ENCODE measurements at regions not wholly inside any gene's neighbourhood (a gene's known extent, or its start where the extent isn't known, plus 50 kb on each side); places are given as distances from the start of the nearest gene placed in this dataset.

GRCh38 chr2:11050565-11050964 lies 104.7 kb upstream of the SLC66A3 start:
- Histone ChIP-seq H3K23ac (ENCODE audit: low read length) (no peak overlapping the region), H2BK120ac (ENCODE audit: low read depth, low read length) (no peak overlapping the region), H2AK5ac (ENCODE audit: low read length) (no peak overlapping the region), H3K79me2 (ENCODE audit: control insufficient read depth, insufficient read depth, low read length) (no peaks in the 10 kb centered on the region), H3K36me3 (ENCODE audit: control insufficient read depth, insufficient read depth, low read length) (no peaks in the 10 kb centered on the region), H3K4me2 (ENCODE audit: low read length) (no peak overlapping the region), H4K5ac (ENCODE audit: low read length) (no peak overlapping the region), H3K4me3 (ENCODE audit: low read length) (no peak overlapping the region), H3K79me1 (ENCODE audit: low read length) (no peaks in the 10 kb centered on the region), H2BK15ac (replicated peaks; ENCODE audit: low read depth) (no peak overlapping the region), H3K56ac (ENCODE audit: low read length) (no peak overlapping the region), H4K8ac (ENCODE audit: low read depth, low read length) (no peak overlapping the region), H3K27me3 (ENCODE audit: insufficient read depth, low read length, poor library complexity) (no peaks in the 10 kb centered on the region), H3K4ac (ENCODE audit: low read depth, low read length) (no peak overlapping the region), H3K9ac (ENCODE audit: low read length) (no peak overlapping the region), H3K4me1 (ENCODE audit: control insufficient read depth, low read depth, low read length) (no peaks in the 10 kb centered on the region), H3K27ac (ENCODE audit: low read depth, low read length) (no peak overlapping the region), H3K18ac (ENCODE audit: low read length) (no peak overlapping the region), H2BK5ac (ENCODE audit: low read length) (no peak overlapping the region)
- no CpG with 5 or more reads among the region's 5 CpGs for WGBS (ENCODE audit: extremely low coverage, insufficient coverage, low lambda C conversion rate)
- no peak for DNase-seq

GRCh38 chr2:11051280-11051679 lies 104.0 kb upstream of the SLC66A3 start:
- no peak for DNase-seq
- no peak overlapping the region for H2AK5ac ChIP-seq (ENCODE audit: low read length)

GRCh38 chr2:11053546-11053945 lies 101.7 kb upstream of the SLC66A3 start:
- H3K4me3 ChIP-seq (ENCODE audit: low read length), result no peak overlapping the region
- no peak overlapping the region for H3K56ac ChIP-seq (ENCODE audit: low read length)
- H4K8ac ChIP-seq (ENCODE audit: low read depth, low read length), result no peak overlapping the region
- no peak overlapping the region for H3K18ac ChIP-seq (ENCODE audit: low read length)
- no peaks in the 10 kb centered on the region for H3K27me3 ChIP-seq (ENCODE audit: insufficient read depth, low read length, poor library complexity)
- DNase-seq, result no peak
- H3K23ac ChIP-seq (ENCODE audit: low read length), result no peak overlapping the region
- no CpG with 5 or more reads among the region's 12 CpGs for WGBS (ENCODE audit: extremely low coverage, insufficient coverage, low lambda C conversion rate)
- H3K4ac ChIP-seq (ENCODE audit: low read depth, low read length), result no peak overlapping the region
- H3K79me1 ChIP-seq (ENCODE audit: low read length), result no peaks in the 10 kb centered on the region
- no peak overlapping the region for H3K27ac ChIP-seq (ENCODE audit: low read depth, low read length)
- H2BK5ac ChIP-seq (ENCODE audit: low read length), result no peak overlapping the region
- no peak overlapping the region for H2BK120ac ChIP-seq (ENCODE audit: low read depth, low read length)
- H2AK5ac ChIP-seq (ENCODE audit: low read length), result no peak overlapping the region
- no peaks in the 10 kb centered on the region for H3K79me2 ChIP-seq (ENCODE audit: control insufficient read depth, insufficient read depth, low read length)
- H2BK15ac ChIP-seq (replicated peaks; ENCODE audit: low read depth), result no peak overlapping the region
- H3K4me1 ChIP-seq (ENCODE audit: control insufficient read depth, low read depth, low read length), result no peaks in the 10 kb centered on the region
- H3K36me3 ChIP-seq (ENCODE audit: control insufficient read depth, insufficient read depth, low read length), result no peaks in the 10 kb centered on the region
- no peak overlapping the region for H4K5ac ChIP-seq (ENCODE audit: low read length)
- no peak overlapping the region for H3K9ac ChIP-seq (ENCODE audit: low read length)
- H3K4me2 ChIP-seq (ENCODE audit: low read length), result no peak overlapping the region

More at GRCh38 chr2:11051280-11051679, 104.0 kb upstream of the SLC66A3 start:
- H3K36me3 ChIP-seq (ENCODE audit: control insufficient read depth, insufficient read depth, low read length), result no peaks in the 10 kb centered on the region
- H3K4me1 ChIP-seq (ENCODE audit: control insufficient read depth, low read depth, low read length), result no peaks in the 10 kb centered on the region
- H2BK5ac ChIP-seq (ENCODE audit: low read length), result no peak overlapping the region
- no peak overlapping the region for H3K18ac ChIP-seq (ENCODE audit: low read length)
- H3K79me2 ChIP-seq (ENCODE audit: control insufficient read depth, insufficient read depth, low read length), result no peaks in the 10 kb centered on the region
- no peak overlapping the region for H2BK120ac ChIP-seq (ENCODE audit: low read depth, low read length)
- no peak overlapping the region for H3K56ac ChIP-seq (ENCODE audit: low read length)
- no peak overlapping the region for H3K4ac ChIP-seq (ENCODE audit: low read depth, low read length)
- H3K27ac ChIP-seq (ENCODE audit: low read depth, low read length), result no peak overlapping the region
- H3K4me2 ChIP-seq (ENCODE audit: low read length), result no peak overlapping the region
- H4K8ac ChIP-seq (ENCODE audit: low read depth, low read length), result no peak overlapping the region
- no peaks in the 10 kb centered on the region for H3K79me1 ChIP-seq (ENCODE audit: low read length)
- no peak overlapping the region for H2BK15ac ChIP-seq (replicated peaks; ENCODE audit: low read depth)
- no peaks in the 10 kb centered on the region for H3K27me3 ChIP-seq (ENCODE audit: insufficient read depth, low read length, poor library complexity)
- H3K9ac ChIP-seq (ENCODE audit: low read length), result no peak overlapping the region
- H4K5ac ChIP-seq (ENCODE audit: low read length), result no peak overlapping the region
- no CpG with 5 or more reads among the region's 9 CpGs for WGBS (ENCODE audit: extremely low coverage, insufficient coverage, low lambda C conversion rate)
- H3K4me3 ChIP-seq (ENCODE audit: low read length), result no peak overlapping the region
- H3K23ac ChIP-seq (ENCODE audit: low read length), result no peak overlapping the region

- H3K79me1 ChIP-seq (ENCODE audit: low read length), result no peaks in the 10 kb centered on the region
- no peak overlapping the region for H3K4ac ChIP-seq (ENCODE audit: low read depth, low read length)
- H3K36me3 ChIP-seq (ENCODE audit: control insufficient read depth, insufficient read depth, low read length), result no peaks in the 10 kb centered on the region
- H4K5ac ChIP-seq (ENCODE audit: low read length), result no peak overlapping the region
- no peak overlapping the region for H3K4me2 ChIP-seq (ENCODE audit: low read length)
- no peak overlapping the region for H3K27ac ChIP-seq (ENCODE audit: low read depth, low read length)
- H2BK120ac ChIP-seq (ENCODE audit: low read depth, low read length), result no peak overlapping the region
- H3K79me2 ChIP-seq (ENCODE audit: control insufficient read depth, insufficient read depth, low read length), result no peaks in the 10 kb centered on the region
- H3K9ac ChIP-seq (ENCODE audit: low read length), result no peak overlapping the region
- H3K4me1 ChIP-seq (ENCODE audit: control insufficient read depth, low read depth, low read length), result no peaks in the 10 kb centered on the region
- no peak overlapping the region for H4K8ac ChIP-seq (ENCODE audit: low read depth, low read length)
- no peak overlapping the region for H2BK15ac ChIP-seq (replicated peaks; ENCODE audit: low read depth)
- no peak overlapping the region for H2BK5ac ChIP-seq (ENCODE audit: low read length)
- H3K27me3 ChIP-seq (ENCODE audit: insufficient read depth, low read length, poor library complexity), result no peaks in the 10 kb centered on the region
- H3K56ac ChIP-seq (ENCODE audit: low read length), result no peak overlapping the region
- WGBS (ENCODE audit: extremely low coverage, insufficient coverage, low lambda C conversion rate), result no CpG with 5 or more reads among the region's 14 CpGs
- no peak overlapping the region for H3K23ac ChIP-seq (ENCODE audit: low read length)
- H3K4me3 ChIP-seq (ENCODE audit: low read length), result no peak overlapping the region
- H3K18ac ChIP-seq (ENCODE audit: low read length), result no peak overlapping the region
- DNase-seq, result no peak
- H2AK5ac ChIP-seq (ENCODE audit: low read length), result no peak overlapping the region
Observed at GRCh38 chr2:11054783-11055678, 100.2 kb upstream of the SLC66A3 start.

GRCh38 chr2:11055679-11056215 lies 99.5 kb upstream of the SLC66A3 start:
- Histone ChIP-seq H2BK120ac (ENCODE audit: low read depth, low read length) (no peak overlapping the region), H3K4me3 (ENCODE audit: low read length) (no peak overlapping the region), H2AK5ac (ENCODE audit: low read length) (no peak overlapping the region), H3K18ac (ENCODE audit: low read length) (no peak overlapping the region), H3K9ac (ENCODE audit: low read length) (no peak overlapping the region), H2BK15ac (replicated peaks; ENCODE audit: low read depth) (no peak overlapping the region), H3K27me3 (ENCODE audit: insufficient read depth, low read length, poor library complexity) (no peaks in the 10 kb centered on the region), H4K5ac (ENCODE audit: low read length) (no peak overlapping the region), H3K4me1 (ENCODE audit: control insufficient read depth, low read depth, low read length) (no peaks in the 10 kb centered on the region), H3K56ac (ENCODE audit: low read length) (no peak overlapping the region), H4K8ac (ENCODE audit: low read depth, low read length) (no peak overlapping the region), H3K79me2 (ENCODE audit: control insufficient read depth, insufficient read depth, low read length) (no peaks in the 10 kb centered on the region), H2BK5ac (ENCODE audit: low read length) (no peak overlapping the region), H3K23ac (ENCODE audit: low read length) (no peak overlapping the region), H3K79me1 (ENCODE audit: low read length) (no peaks in the 10 kb centered on the region), H3K27ac (ENCODE audit: low read depth, low read length) (no peak overlapping the region), H3K36me3 (ENCODE audit: control insufficient read depth, insufficient read depth, low read length) (no peaks in the 10 kb centered on the region), H3K4me2 (ENCODE audit: low read length) (no peak overlapping the region), H3K4ac (ENCODE audit: low read depth, low read length) (no peak overlapping the region)
- DNase-seq, result no peak
- WGBS (ENCODE audit: extremely low coverage, insufficient coverage, low lambda C conversion rate), result no CpG with 5 or more reads among the region's 9 CpGs
